ENCODE measurements at regions not wholly inside any gene's neighbourhood (a gene's known extent, or its start where the extent isn't known, plus 50 kb on each side); places are given as distances from the start of the nearest gene placed in this dataset.

DNA sequence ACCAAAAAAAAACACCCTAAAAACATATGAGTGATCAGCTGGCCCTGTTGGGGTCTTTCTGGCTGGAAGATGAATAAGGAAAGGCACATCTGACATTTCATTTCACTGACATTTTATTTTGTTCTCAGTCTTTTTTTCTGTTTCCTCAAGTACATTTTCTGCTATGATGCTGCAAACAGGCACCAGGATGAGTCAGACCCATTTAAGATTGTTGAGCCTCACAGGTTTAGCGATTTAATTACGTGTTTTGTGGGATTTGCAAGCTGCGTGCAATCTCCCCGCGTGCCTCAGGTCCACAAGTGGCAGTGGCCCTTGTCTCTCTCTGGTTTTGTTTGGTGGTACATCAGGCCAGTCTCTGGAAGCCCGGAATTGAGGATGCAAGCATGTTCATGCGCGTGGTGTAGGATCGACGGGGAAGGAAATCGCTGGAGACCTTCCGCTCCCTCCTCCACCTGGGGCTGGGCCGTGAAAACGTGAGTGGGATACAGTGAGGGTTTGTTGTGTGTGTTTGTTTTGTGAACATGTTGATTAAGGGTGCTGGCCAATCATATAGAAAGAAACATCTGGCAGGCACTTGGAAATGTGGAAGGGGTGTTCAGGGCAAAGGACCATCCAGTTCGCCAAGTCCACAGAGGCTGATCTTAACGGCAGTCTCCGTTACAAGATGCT lies 120.2 kb upstream of the ZNF516 start:
- Mint-ChIP-seq H3K36me3 (ENCODE audit: insufficient read depth in 1 of 3, low read depth in 3 of 3) (peaks cover 0 to 4% (median 0%) of the 10 kb centered on the region in 3 experiments; a peak in 1 of 7 replicates), H3K9me3 (peaks cover 0 to 2% of the 10 kb centered on the region in 2 experiments; a peak in 3 of 5 replicates), H3K27me3 (ENCODE audit: low read depth) (peaks cover 27% of the 10 kb centered on the region), H3K4me3 (no peak overlapping the region), H3K27ac (no peak overlapping the region; a peak in 1 of 7 replicates), H3K4me1 (peaks cover 34 to 36% of the 10 kb centered on the region in 2 experiments)
- Histone ChIP-seq H3K79me2 (ENCODE audit: insufficient read depth, low read length) (no peaks in the 10 kb centered on the region), H3K56ac (ENCODE audit: insufficient read length, low read depth, low read length) (no peak overlapping the region), H4K5ac (ENCODE audit: insufficient read length, low read depth, low read length) (no peak overlapping the region), H3K4me1 (ENCODE audit: insufficient read depth, low read length) (peaks cover 2% of the 10 kb centered on the region; the same call in 1 of the 2 replicates), H2BK15ac (ENCODE audit: low read depth, low read length) (no peak overlapping the region), H3K4ac (ENCODE audit: low read depth, low read length) (no peak overlapping the region), H4K8ac (replicated peaks; ENCODE audit: insufficient read length, low read depth, low read length) (no peak overlapping the region), H2BK120ac (ENCODE audit: low read depth, low read length, poor library complexity, severe bottlenecking) (no peak overlapping the region), H2AK5ac (ENCODE audit: insufficient read length, low read length) (no peak overlapping the region), H4K20me1 (ENCODE audit: control insufficient read depth, insufficient read depth, insufficient read length) (no peaks in the 10 kb centered on the region), H2BK20ac (ENCODE audit: low read depth, low read length, poor library complexity, severe bottlenecking) (no peak overlapping the region), H3K27me3 (ENCODE audit: insufficient read depth, low read length) (no peaks in the 10 kb centered on the region), H3K79me1 (ENCODE audit: insufficient read depth, low read depth, low read length, poor library complexity, severe bottlenecking) (no peaks in the 10 kb centered on the region), H2BK12ac (ENCODE audit: insufficient read length, low read depth, low read length) (no peak overlapping the region), H3K14ac (ENCODE audit: insufficient read depth, low read length) (no peak overlapping the region), H2AFZ (ENCODE audit: low read length) (no peak overlapping the region), H3K9me3 (ENCODE audit: control insufficient read depth, low read depth, low read length) (no peaks in the 10 kb centered on the region), H4K91ac (ENCODE audit: insufficient read length, low read depth, low read length) (no peak overlapping the region), H3K23me2 (ENCODE audit: insufficient read length, low read depth, low read length, poor library complexity, severe bottlenecking) (peaks cover under 1% of the 10 kb centered on the region), H3K4me2 (ENCODE audit: insufficient read depth, insufficient read length, low read length) (no peak overlapping the region), H3T11ph (ENCODE audit: low read length) (no peak overlapping the region), H3K9ac (ENCODE audit: extremely low read depth, insufficient read length, low read length) (no peak overlapping the region), H3K18ac (ENCODE audit: insufficient read length, low read depth, low read length) (no peak overlapping the region), H2BK5ac (ENCODE audit: insufficient read length, low read length) (no peak overlapping the region), H3K23ac (ENCODE audit: insufficient read length, low read depth, low read length) (no peak overlapping the region), H3K27ac (ENCODE audit: insufficient read length, low read depth, low read length) (no peak overlapping the region)
- TF ChIP-seq, protein P1, sequence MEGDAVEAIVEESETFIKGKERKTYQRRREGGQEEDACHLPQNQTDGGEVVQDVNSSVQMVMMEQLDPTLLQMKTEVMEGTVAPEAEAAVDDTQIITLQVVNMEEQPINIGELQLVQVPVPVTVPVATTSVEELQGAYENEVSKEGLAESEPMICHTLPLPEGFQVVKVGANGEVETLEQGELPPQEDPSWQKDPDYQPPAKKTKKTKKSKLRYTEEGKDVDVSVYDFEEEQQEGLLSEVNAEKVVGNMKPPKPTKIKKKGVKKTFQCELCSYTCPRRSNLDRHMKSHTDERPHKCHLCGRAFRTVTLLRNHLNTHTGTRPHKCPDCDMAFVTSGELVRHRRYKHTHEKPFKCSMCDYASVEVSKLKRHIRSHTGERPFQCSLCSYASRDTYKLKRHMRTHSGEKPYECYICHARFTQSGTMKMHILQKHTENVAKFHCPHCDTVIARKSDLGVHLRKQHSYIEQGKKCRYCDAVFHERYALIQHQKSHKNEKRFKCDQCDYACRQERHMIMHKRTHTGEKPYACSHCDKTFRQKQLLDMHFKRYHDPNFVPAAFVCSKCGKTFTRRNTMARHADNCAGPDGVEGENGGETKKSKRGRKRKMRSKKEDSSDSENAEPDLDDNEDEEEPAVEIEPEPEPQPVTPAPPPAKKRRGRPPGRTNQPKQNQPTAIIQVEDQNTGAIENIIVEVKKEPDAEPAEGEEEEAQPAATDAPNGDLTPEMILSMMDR (conservative IDR thresholded peaks at IDR 0.05), result no peak
- DNase-seq, result no peak
- WGBS (ENCODE audit: extremely low coverage, insufficient read length, low lambda C conversion rate), result no CpG with 5 or more reads among the region's 17 CpGs
